ENCODE measurements at regions not wholly inside any gene's neighbourhood (a gene's known extent, or its start where the extent isn't known, plus 50 kb on each side); places are given as distances from the start of the nearest gene placed in this dataset.
"Not testable (repeated sequence)": the region's sequence is repeated elsewhere in the genome, so short reads cannot be mapped to it uniquely, and the experiment has no call there.

- Histone ChIP-seq H3K9me3 (ENCODE audit: control insufficient read depth, insufficient read depth, low read depth, low read length) (no peaks in the 10 kb centered on the region), H3K9ac (ENCODE audit: low read length) (peak overlapping the region; percentile 41), H3K27me3 (ENCODE audit: control insufficient read depth, insufficient read depth, low read length) (no peaks in the 10 kb centered on the region), H3K27ac (ENCODE audit: low read depth, low read length) (peak overlapping the region; percentile 63; the same call in 1 of the 2 replicates), H3K36me3 (ENCODE audit: control insufficient read depth, insufficient read depth, low read length) (no peaks in the 10 kb centered on the region), H3K4me3 (ENCODE audit: low read depth, low read length) (peak overlapping the region; percentile 27; the same call in 1 of the 2 replicates), H3K4me1 (ENCODE audit: control insufficient read depth, insufficient read depth, low read length) (peaks cover 54% of the 10 kb centered on the region)
Measured at GRCh38 chr2:207227062-207227748, 61.5 kb upstream of the KLF7 start.

GRCh38 chr2:207227749-207228145 lies 62.0 kb upstream of the KLF7 start:
- Histone ChIP-seq H3K36me3 (ENCODE audit: control insufficient read depth, insufficient read depth, low read length) (no peaks in the 10 kb centered on the region), H3K9me3 (ENCODE audit: control insufficient read depth, insufficient read depth, low read depth, low read length) (no peaks in the 10 kb centered on the region), H3K27ac (ENCODE audit: low read depth, low read length) (no peak overlapping the region; the same call in 1 of the 2 replicates), H3K27me3 (ENCODE audit: control insufficient read depth, insufficient read depth, low read length) (no peaks in the 10 kb centered on the region), H3K9ac (ENCODE audit: low read length) (no peak overlapping the region), H3K4me1 (ENCODE audit: control insufficient read depth, insufficient read depth, low read length) (peaks cover 53% of the 10 kb centered on the region), H3K4me3 (ENCODE audit: low read depth, low read length) (peak overlapping the region; percentile 27; the same call in 1 of the 2 replicates)

- peaks cover 47% of the 10 kb centered on the region for H3K4me1 ChIP-seq (ENCODE audit: control insufficient read depth, insufficient read depth, low read length)
- H3K27me3 ChIP-seq (ENCODE audit: control insufficient read depth, insufficient read depth, low read length) = no peaks in the 10 kb centered on the region
- H3K4me3 ChIP-seq (ENCODE audit: low read depth, low read length) = no peak overlapping the region
- H3K9me3 ChIP-seq (ENCODE audit: control insufficient read depth, insufficient read depth, low read depth, low read length) = no peaks in the 10 kb centered on the region
- H3K27ac ChIP-seq (ENCODE audit: low read depth, low read length) = no peak overlapping the region
- H3K9ac ChIP-seq (ENCODE audit: low read length) = no peak overlapping the region
- no peaks in the 10 kb centered on the region for H3K36me3 ChIP-seq (ENCODE audit: control insufficient read depth, insufficient read depth, low read length)
Measured at GRCh38 chr2:207228402-207228801, 62.7 kb upstream of the KLF7 start.

GRCh38 chr2:207229161-207229560 lies 63.4 kb upstream of the KLF7 start:
- Histone ChIP-seq H3K9me3 (ENCODE audit: control insufficient read depth, insufficient read depth, low read depth, low read length) (no peaks in the 10 kb centered on the region), H3K4me3 (ENCODE audit: low read depth, low read length) (no peak overlapping the region), H3K36me3 (ENCODE audit: control insufficient read depth, insufficient read depth, low read length) (no peaks in the 10 kb centered on the region), H3K27me3 (ENCODE audit: control insufficient read depth, insufficient read depth, low read length) (no peaks in the 10 kb centered on the region), H3K9ac (ENCODE audit: low read length) (no peak overlapping the region), H3K27ac (ENCODE audit: low read depth, low read length) (no peak overlapping the region), H3K4me1 (ENCODE audit: control insufficient read depth, insufficient read depth, low read length) (peaks cover 46% of the 10 kb centered on the region)

- Histone ChIP-seq H3K9ac (ENCODE audit: low read length) (no peak overlapping the region), H3K4me1 (ENCODE audit: control insufficient read depth, insufficient read depth, low read length) (peaks cover 33% of the 10 kb centered on the region), H3K36me3 (ENCODE audit: control insufficient read depth, insufficient read depth, low read length) (no peaks in the 10 kb centered on the region), H3K27ac (ENCODE audit: low read depth, low read length) (no peak overlapping the region), H3K9me3 (ENCODE audit: control insufficient read depth, insufficient read depth, low read depth, low read length) (no peaks in the 10 kb centered on the region), H3K4me3 (ENCODE audit: low read depth, low read length) (no peak overlapping the region), H3K27me3 (ENCODE audit: control insufficient read depth, insufficient read depth, low read length) (no peaks in the 10 kb centered on the region)
Measured at GRCh38 chr2:207230261-207231105, 64.7 kb upstream of the KLF7 start.

GRCh38 chr2:207231106-207231865 lies 65.5 kb upstream of the KLF7 start:
- peaks cover 26% of the 10 kb centered on the region for H3K4me1 ChIP-seq (ENCODE audit: control insufficient read depth, insufficient read depth, low read length)
- no peak overlapping the region for H3K27ac ChIP-seq (ENCODE audit: low read depth, low read length)
- H3K27me3 ChIP-seq (ENCODE audit: control insufficient read depth, insufficient read depth, low read length) = no peaks in the 10 kb centered on the region
- no peaks in the 10 kb centered on the region for H3K9me3 ChIP-seq (ENCODE audit: control insufficient read depth, insufficient read depth, low read depth, low read length)
- H3K36me3 ChIP-seq (ENCODE audit: control insufficient read depth, insufficient read depth, low read length) = no peaks in the 10 kb centered on the region
- H3K9ac ChIP-seq (ENCODE audit: low read length) = no peak overlapping the region
- no peak overlapping the region for H3K4me3 ChIP-seq (ENCODE audit: low read depth, low read length)

GRCh38 chr2:207231967-207232366 lies 66.2 kb upstream of the KLF7 start:
- Histone ChIP-seq H3K27ac (ENCODE audit: low read depth, low read length) (no peak overlapping the region), H3K9ac (ENCODE audit: low read length) (no peak overlapping the region), H3K4me1 (ENCODE audit: control insufficient read depth, insufficient read depth, low read length) (peaks cover 19% of the 10 kb centered on the region), H3K4me3 (ENCODE audit: low read depth, low read length) (no peak overlapping the region), H3K27me3 (ENCODE audit: control insufficient read depth, insufficient read depth, low read length) (no peaks in the 10 kb centered on the region), H3K36me3 (ENCODE audit: control insufficient read depth, insufficient read depth, low read length) (no peaks in the 10 kb centered on the region), H3K9me3 (ENCODE audit: control insufficient read depth, insufficient read depth, low read depth, low read length) (no peaks in the 10 kb centered on the region)

GRCh38 chr2:207233141-207233540 lies 67.4 kb upstream of the KLF7 start:
- H3K9me3 ChIP-seq (ENCODE audit: control insufficient read depth, insufficient read depth, low read depth, low read length); H3K27me3 ChIP-seq (ENCODE audit: control insufficient read depth, insufficient read depth, low read length); H3K36me3 ChIP-seq (ENCODE audit: control insufficient read depth, insufficient read depth, low read length); H3K9ac ChIP-seq (ENCODE audit: low read length); H3K4me1 ChIP-seq (ENCODE audit: control insufficient read depth, insufficient read depth, low read length); H3K4me3 ChIP-seq (ENCODE audit: low read depth, low read length); H3K27ac ChIP-seq (ENCODE audit: low read depth, low read length): not testable (repeated sequence)

- Histone ChIP-seq H3K9me3 (ENCODE audit: control insufficient read depth, insufficient read depth, low read depth, low read length) (no peaks in the 10 kb centered on the region), H3K36me3 (ENCODE audit: control insufficient read depth, insufficient read depth, low read length) (no peaks in the 10 kb centered on the region), H3K4me3 (ENCODE audit: low read depth, low read length) (no peak overlapping the region), H3K4me1 (ENCODE audit: control insufficient read depth, insufficient read depth, low read length) (peaks cover 7% of the 10 kb centered on the region), H3K9ac (ENCODE audit: low read length) (no peak overlapping the region), H3K27ac (ENCODE audit: low read depth, low read length) (no peak overlapping the region), H3K27me3 (ENCODE audit: control insufficient read depth, insufficient read depth, low read length) (no peaks in the 10 kb centered on the region)
Measured at GRCh38 chr2:207233731-207234130, 68.0 kb upstream of the KLF7 start.

- H3K36me3 ChIP-seq (ENCODE audit: control insufficient read depth, insufficient read depth, low read length) = no peaks in the 10 kb centered on the region
- H3K27ac ChIP-seq (ENCODE audit: low read depth, low read length) = no peak overlapping the region
- no peaks in the 10 kb centered on the region for H3K9me3 ChIP-seq (ENCODE audit: control insufficient read depth, insufficient read depth, low read depth, low read length)
- H3K9ac ChIP-seq (ENCODE audit: low read length) = no peak overlapping the region
- H3K4me1 ChIP-seq (ENCODE audit: control insufficient read depth, insufficient read depth, low read length) = peaks cover 1% of the 10 kb centered on the region
- no peaks in the 10 kb centered on the region for H3K27me3 ChIP-seq (ENCODE audit: control insufficient read depth, insufficient read depth, low read length)
- no peak overlapping the region for H3K4me3 ChIP-seq (ENCODE audit: low read depth, low read length)
Measured at GRCh38 chr2:207235621-207236020, 69.9 kb upstream of the KLF7 start.

Data from HUES6 (cell line).